ENCODE measurements at regions not wholly inside any gene's neighbourhood (a gene's known extent, or its start where the extent isn't known, plus 50 kb on each side); places are given as distances from the start of the nearest gene placed in this dataset.

- POLR2A ChIA-PET = no interaction called here
- no peak for FAIRE-seq
Observed at GRCh38 chr20:22823119-22823518, 212.0 kb upstream of the SSTR4 start.

DNA sequence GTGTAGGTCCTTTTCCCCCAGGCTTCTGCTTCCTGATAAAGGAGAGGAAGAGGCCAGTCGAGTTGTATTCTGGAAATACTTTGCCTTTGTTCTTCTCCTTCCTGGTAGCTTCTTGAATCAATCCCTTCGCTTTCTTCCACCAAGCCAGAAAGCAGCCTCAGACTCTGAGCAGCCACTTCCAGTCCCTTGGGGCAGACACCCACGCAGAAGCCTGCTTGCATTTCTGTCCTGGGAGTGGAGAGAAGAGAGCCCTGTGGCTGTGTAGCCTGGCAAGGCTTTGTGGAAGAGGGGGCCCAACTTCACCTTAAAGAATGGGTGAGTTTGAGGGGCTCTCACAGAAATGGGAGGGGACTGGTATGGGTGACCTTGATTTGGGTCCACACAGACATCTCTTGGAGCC is 211.0 kb upstream of the SSTR4 start:
- TF ChIP-seq, protein P1, sequence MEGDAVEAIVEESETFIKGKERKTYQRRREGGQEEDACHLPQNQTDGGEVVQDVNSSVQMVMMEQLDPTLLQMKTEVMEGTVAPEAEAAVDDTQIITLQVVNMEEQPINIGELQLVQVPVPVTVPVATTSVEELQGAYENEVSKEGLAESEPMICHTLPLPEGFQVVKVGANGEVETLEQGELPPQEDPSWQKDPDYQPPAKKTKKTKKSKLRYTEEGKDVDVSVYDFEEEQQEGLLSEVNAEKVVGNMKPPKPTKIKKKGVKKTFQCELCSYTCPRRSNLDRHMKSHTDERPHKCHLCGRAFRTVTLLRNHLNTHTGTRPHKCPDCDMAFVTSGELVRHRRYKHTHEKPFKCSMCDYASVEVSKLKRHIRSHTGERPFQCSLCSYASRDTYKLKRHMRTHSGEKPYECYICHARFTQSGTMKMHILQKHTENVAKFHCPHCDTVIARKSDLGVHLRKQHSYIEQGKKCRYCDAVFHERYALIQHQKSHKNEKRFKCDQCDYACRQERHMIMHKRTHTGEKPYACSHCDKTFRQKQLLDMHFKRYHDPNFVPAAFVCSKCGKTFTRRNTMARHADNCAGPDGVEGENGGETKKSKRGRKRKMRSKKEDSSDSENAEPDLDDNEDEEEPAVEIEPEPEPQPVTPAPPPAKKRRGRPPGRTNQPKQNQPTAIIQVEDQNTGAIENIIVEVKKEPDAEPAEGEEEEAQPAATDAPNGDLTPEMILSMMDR (IDR thresholded peaks at IDR 0.05) = no peak
- no peak for TF ChIP-seq POLR2A (IDR thresholded peaks at IDR 0.05; ENCODE audit: low read length)
- TF ChIP-seq TP53 (CRISPR knock-in tag; IDR thresholded peaks at IDR 0.05) = no peak
- no peak for TF ChIP-seq JUN (IDR thresholded peaks at IDR 0.05)
- TF ChIP-seq HES2 (IDR thresholded peaks at IDR 0.05) = no peak
- no peak for TF ChIP-seq KDM5A (IDR thresholded peaks at IDR 0.05)
- no peak for TF ChIP-seq SREBF2 (IDR thresholded peaks at IDR 0.05)
- TF ChIP-seq JUNB (IDR thresholded peaks at IDR 0.05) = no peak
- no peak for TF ChIP-seq ESRRA (IDR thresholded peaks at IDR 0.05; ENCODE audit: borderline replicate concordance, low read length)
- H3K4me2 ChIP-seq = no peak overlapping the region
- no peaks in the 10 kb centered on the region for H3K9me3 ChIP-seq
- FAIRE-seq (no peak), ATAC-seq (no peak), DNase-seq (ENCODE audit: low read depth in 1 of 2, low spot score in 1 of 2) (no peak)
- H3K27ac ChIP-seq = peak overlapping the region in 1 of 2 experiments; percentile 1; a peak in 1 of 6 replicates
- no peak overlapping the region for H3K4me3 ChIP-seq
- ChIA-PET POLR2A (interaction anchor here (1.3 kb wide), 1 partner anchor 48 kb away, joined by 4 read pairs; no protein-coding TSS in a partner anchor), CTCF (interaction anchor here (1.0 to 4.7 kb wide), 7 partner anchors 9 to 526 kb away, joined by 3 to 21 read pairs (median 3); no protein-coding TSS in a partner anchor)
- 0 out of 3 replicates have a peak, but pooled peaks cover 4% of the 10 kb centered on the region for H3K4me1 ChIP-seq
- 58% methylated on average over 3 of the region's 3 CpGs for WGBS (ENCODE audit: missing lambda C conversion rate)

More at GRCh38 chr20:22823119-22823518, 212.0 kb upstream of the SSTR4 start:
- Histone ChIP-seq H3K4me2 (no peak overlapping the region), H3K9me3 (no peaks in the 10 kb centered on the region), H3K4me1 (0 out of 3 replicates have a peak, but pooled peaks cover 4% of the 10 kb centered on the region), H3K4me3 (no peak overlapping the region), H3K27ac (peak overlapping the region in 1 of 2 experiments; percentile 54; a peak in 1 of 6 replicates)
- ATAC-seq (no peak), DNase-seq (ENCODE audit: low read depth in 1 of 2, low spot score in 1 of 2) (no peak)
- CTCF ChIA-PET = interaction anchor here (1.0 to 4.7 kb wide), 6 partner anchors 8 to 527 kb away, joined by 3 to 21 read pairs (median 4); no protein-coding TSS in a partner anchor
- WGBS (ENCODE audit: missing lambda C conversion rate) = 91% methylated on average over 6 of the region's 6 CpGs
- no peak for TF ChIP-seq FOSB (CRISPR knock-in tag; IDR thresholded peaks at IDR 0.05)
- TF ChIP-seq NPAS2 (CRISPR knock-in tag; IDR thresholded peaks at IDR 0.05; ENCODE audit: borderline replicate concordance) = no peak
- no peak for TF ChIP-seq CHD4 (IDR thresholded peaks at IDR 0.05; ENCODE audit: borderline replicate concordance)
- TF ChIP-seq KDM5A (IDR thresholded peaks at IDR 0.05) = no peak
- TF ChIP-seq NFE2L2 (conservative IDR thresholded peaks at IDR 0.05; ENCODE audit: low read length) = no peak
- no peak for TF ChIP-seq HOXB13 (CRISPR knock-in tag; IDR thresholded peaks at IDR 0.05; ENCODE audit: low read depth)
- no peak for TF ChIP-seq CBX8 (IDR thresholded peaks at IDR 0.05)
- no peak for TF ChIP-seq ESRRA (IDR thresholded peaks at IDR 0.05; ENCODE audit: borderline replicate concordance, low read length)
- TF ChIP-seq FOSL2 (IDR thresholded peaks at IDR 0.05) = no peak
- no peak for TF ChIP-seq FOSL2 (CRISPR knock-in tag; IDR thresholded peaks at IDR 0.05)
- TF ChIP-seq MAZ (IDR thresholded peaks at IDR 0.05; ENCODE audit: borderline replicate concordance, low read depth, low read length) = no peak
- no peak for TF ChIP-seq HMGXB4 (CRISPR knock-in tag; IDR thresholded peaks at IDR 0.05; ENCODE audit: borderline replicate concordance)
- no peak for TF ChIP-seq RARB (CRISPR knock-in tag; IDR thresholded peaks at IDR 0.05)
- TF ChIP-seq RFX5 (IDR thresholded peaks at IDR 0.05) = no peak
- no peak for TF ChIP-seq MYC (IDR thresholded peaks at IDR 0.05; ENCODE audit: borderline replicate concordance, low read length)
- no peak for TF ChIP-seq SMC3 (IDR thresholded peaks at IDR 0.05)
- no peak for TF ChIP-seq KDM1A (IDR thresholded peaks at IDR 0.05; ENCODE audit: low read depth)
- TF ChIP-seq, protein P2, sequence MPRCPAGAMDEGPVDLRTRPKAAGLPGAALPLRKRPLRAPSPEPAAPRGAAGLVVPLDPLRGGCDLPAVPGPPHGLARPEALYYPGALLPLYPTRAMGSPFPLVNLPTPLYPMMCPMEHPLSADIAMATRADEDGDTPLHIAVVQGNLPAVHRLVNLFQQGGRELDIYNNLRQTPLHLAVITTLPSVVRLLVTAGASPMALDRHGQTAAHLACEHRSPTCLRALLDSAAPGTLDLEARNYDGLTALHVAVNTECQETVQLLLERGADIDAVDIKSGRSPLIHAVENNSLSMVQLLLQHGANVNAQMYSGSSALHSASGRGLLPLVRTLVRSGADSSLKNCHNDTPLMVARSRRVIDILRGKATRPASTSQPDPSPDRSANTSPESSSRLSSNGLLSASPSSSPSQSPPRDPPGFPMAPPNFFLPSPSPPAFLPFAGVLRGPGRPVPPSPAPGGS (IDR thresholded peaks at IDR 0.05) = no peak
